ENCODE measurements at regions not wholly inside any gene's neighbourhood (a gene's known extent, or its start where the extent isn't known, plus 50 kb on each side); places are given as distances from the start of the nearest gene placed in this dataset.

DNA sequence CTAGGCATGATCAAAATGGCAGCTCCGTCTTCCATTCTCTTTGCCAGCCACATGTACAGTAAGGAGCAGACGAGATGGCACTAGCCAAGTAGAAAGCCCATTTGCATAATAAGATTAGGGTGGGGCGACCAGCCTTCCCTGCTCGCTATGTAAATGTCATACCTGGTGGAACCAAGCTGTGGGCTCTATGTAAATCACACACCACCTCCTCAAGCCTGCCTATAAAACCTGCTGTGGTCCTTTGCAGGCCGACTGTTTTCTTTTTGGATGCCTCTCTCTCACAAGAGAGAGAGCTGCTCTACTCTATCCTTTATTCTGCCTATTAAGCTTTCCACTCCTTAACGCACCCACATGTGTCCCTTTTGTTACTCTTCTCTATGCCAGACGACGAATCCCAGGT is 1472.7 kb downstream of the ARAP2 start:
- TF ChIP-seq POLR2A (IDR thresholded peaks at IDR 0.05; ENCODE audit: low read length) (no peak), GATA1 (IDR thresholded peaks at IDR 0.05; ENCODE audit: low read depth, low read length) (no peak)
